Liver (tissue), 7 donors: ENCODE measurements at regions not wholly inside any gene's neighbourhood (a gene's known extent, or its start where the extent isn't known, plus 50 kb on each side); places are given as distances from the start of the nearest gene placed in this dataset.

Experiments
- DNase-seq: peaks from one replicate; pipeline ENCODE4 v3.0.0-alpha.2; 2017; ENCODE audit warnings: low spot score
- H3K27ac ChIP-seq, 2 donors: one replicate each; pipeline ENCODE4 v1.7.0; 2013; ENCODE audit warnings: inconsistent platforms in 2 of 2, low read length in 2 of 2, control low read depth in 1 of 2, low read depth in 1 of 2, mild to moderate bottlenecking in 1 of 2
- H3K27me3 ChIP-seq, 4 donors: one replicate each; pipeline versions ENCODE4 v1.6.1 to v1.7.0; 2013; ENCODE audit warnings: low read length in 3 of 4, inconsistent platforms in 1 of 4, mild to moderate bottlenecking in 1 of 4, moderate library complexity in 1 of 4; ENCODE audit not compliant: control insufficient read depth in 4 of 4, insufficient read depth in 4 of 4
- H3K36me3 ChIP-seq, 4 donors: one replicate each; pipeline versions ENCODE4 v1.6.1 to v1.7.0; 2013; ENCODE audit warnings: low read length in 3 of 4, mild to moderate bottlenecking in 3 of 4, low read depth in 1 of 4, moderate library complexity in 1 of 4; ENCODE audit not compliant: control insufficient read depth in 4 of 4, insufficient read depth in 3 of 4
- H3K4me1 ChIP-seq, 4 donors: one replicate each; pipeline versions ENCODE4 v1.6.1 to v1.7.0; 2013; ENCODE audit warnings: low read length in 3 of 4, mild to moderate bottlenecking in 3 of 4, moderate library complexity in 1 of 4; ENCODE audit not compliant: control insufficient read depth in 4 of 4, insufficient read depth in 4 of 4
- H3K4me3 ChIP-seq, 3 donors: one replicate each; pipeline versions ENCODE4 v1.6.1 to v1.7.0; 2013; ENCODE audit warnings: low read length in 3 of 3, control low read depth in 1 of 3, low read depth in 1 of 3, mild to moderate bottlenecking in 1 of 3
- H3K9ac ChIP-seq, 2 donors: one replicate each; pipeline ENCODE4 v1.7.0; 2013; ENCODE audit warnings: low read length in 2 of 2, mild to moderate bottlenecking in 2 of 2, moderate library complexity in 2 of 2, control low read depth in 1 of 2, low read depth in 1 of 2
- H3K9me3 ChIP-seq, 4 donors: one replicate each; pipeline versions ENCODE4 v1.6.1 to v1.7.0; 2013; ENCODE audit warnings: low read length in 3 of 4; ENCODE audit not compliant: control insufficient read depth in 4 of 4
- EGR1 ChIP-seq, 2 donors: IDR thresholded peaks; 2 replicates each; pipeline ENCODE4 v1.6.1; 2016 to 2018; ENCODE audit warnings: antibody characterized with exemption in 2 of 2, low read depth in 2 of 2
- FOXA1 ChIP-seq: IDR thresholded peaks from 2 replicates; pipeline ENCODE4 v1.6.1; 2016; ENCODE audit warnings: antibody characterized with exemption
- GABPA ChIP-seq, 2 donors: IDR thresholded peaks in 1 of 2; conservative IDR thresholded peaks in 1 of 2; 2 replicates each; pipeline ENCODE4 v1.6.1; 2016; ENCODE audit warnings: antibody characterized with exemption in 2 of 2, mild to moderate bottlenecking in 1 of 2, moderate library complexity in 1 of 2
- HNF4A ChIP-seq, 2 donors: conservative IDR thresholded peaks; 2 replicates each; pipeline ENCODE4 v1.6.1; 2016; ENCODE audit warnings: antibody characterized with exemption in 2 of 2, mild to moderate bottlenecking in 2 of 2
- HNF4G ChIP-seq: IDR thresholded peaks from 2 replicates; pipeline ENCODE4 v1.6.1; 2016; ENCODE audit warnings: antibody characterized with exemption
- NR2F2 ChIP-seq: IDR thresholded peaks from 2 replicates; pipeline ENCODE4 v1.6.1; 2016; ENCODE audit warnings: antibody characterized with exemption
- RAD21 ChIP-seq, 2 donors: IDR thresholded peaks; 2 replicates each; pipeline ENCODE4 v1.6.1; 2016; ENCODE audit warnings: antibody characterized with exemption in 2 of 2, mild to moderate bottlenecking in 2 of 2
- RXRA ChIP-seq, 2 donors: IDR thresholded peaks; 2 replicates each; pipeline ENCODE4 v1.6.1; 2017 to 2018; ENCODE audit warnings: antibody characterized with exemption in 2 of 2, mild to moderate bottlenecking in 1 of 2
- SP1 ChIP-seq: IDR thresholded peaks from 2 replicates; pipeline ENCODE4 v1.6.1; 2018; ENCODE audit warnings: antibody characterized with exemption, mild to moderate bottlenecking
- TAF1 ChIP-seq: conservative IDR thresholded peaks from 2 replicates; pipeline ENCODE4 v1.6.1; 2016; ENCODE audit warnings: antibody characterized with exemption, mild to moderate bottlenecking
- YY1 ChIP-seq: IDR thresholded peaks from 2 replicates; pipeline ENCODE4 v1.6.1; 2016; ENCODE audit warnings: antibody characterized with exemption, mild to moderate bottlenecking
- WGBS: extraction: QIAGEN DNeasy Blood & Tissue Kit; methylation state at CpG from one replicate; pipeline ENCODE4 v1.1.7; 2013; 5-methylcytosine and 5-hydroxymethylcytosine counted together
- TF ChIP-seq, protein P1 (sequence below): IDR thresholded peaks from 2 replicates; pipeline ENCODE4 v1.6.1; 2016; ENCODE audit warnings: antibody characterized with exemption
- TF ChIP-seq, protein P2 (sequence below): IDR thresholded peaks from 2 replicates; pipeline ENCODE4 v1.6.1; 2016; ENCODE audit warnings: antibody characterized with exemption
- donor health status: healthy.
- donor health status: healthy.
- donor health status: healthy.
- donor health status: healthy.

- H3K9ac ChIP-seq: no peak overlapping the region
- no peaks in the 10 kb centered on the region for H3K4me1 ChIP-seq
- no peak for DNase-seq
- 95% methylated on average over 5 of the region's 5 CpGs for whole genome bisulfite sequencing
- TF ChIP-seq EGR1 (IDR thresholded peaks at IDR 0.05; ENCODE audit: low read depth in 2 of 2): no peak
- TF ChIP-seq, protein P1, sequence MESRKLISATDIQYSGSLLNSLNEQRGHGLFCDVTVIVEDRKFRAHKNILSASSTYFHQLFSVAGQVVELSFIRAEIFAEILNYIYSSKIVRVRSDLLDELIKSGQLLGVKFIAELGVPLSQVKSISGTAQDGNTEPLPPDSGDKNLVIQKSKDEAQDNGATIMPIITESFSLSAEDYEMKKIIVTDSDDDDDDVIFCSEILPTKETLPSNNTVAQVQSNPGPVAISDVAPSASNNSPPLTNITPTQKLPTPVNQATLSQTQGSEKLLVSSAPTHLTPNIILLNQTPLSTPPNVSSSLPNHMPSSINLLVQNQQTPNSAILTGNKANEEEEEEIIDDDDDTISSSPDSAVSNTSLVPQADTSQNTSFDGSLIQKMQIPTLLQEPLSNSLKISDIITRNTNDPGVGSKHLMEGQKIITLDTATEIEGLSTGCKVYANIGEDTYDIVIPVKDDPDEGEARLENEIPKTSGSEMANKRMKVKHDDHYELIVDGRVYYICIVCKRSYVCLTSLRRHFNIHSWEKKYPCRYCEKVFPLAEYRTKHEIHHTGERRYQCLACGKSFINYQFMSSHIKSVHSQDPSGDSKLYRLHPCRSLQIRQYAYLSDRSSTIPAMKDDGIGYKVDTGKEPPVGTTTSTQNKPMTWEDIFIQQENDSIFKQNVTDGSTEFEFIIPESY: no peak
- no peak for TF ChIP-seq RXRA (IDR thresholded peaks at IDR 0.05)
- TF ChIP-seq, protein P2, sequence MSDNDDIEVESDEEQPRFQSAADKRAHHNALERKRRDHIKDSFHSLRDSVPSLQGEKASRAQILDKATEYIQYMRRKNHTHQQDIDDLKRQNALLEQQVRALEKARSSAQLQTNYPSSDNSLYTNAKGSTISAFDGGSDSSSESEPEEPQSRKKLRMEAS: no peak
- TF ChIP-seq NR2F2: no peak
- TF ChIP-seq YY1: no peak
- TF ChIP-seq SP1: no peak
- TF ChIP-seq TAF1: no peak
- no peak overlapping the region for H3K4me3 ChIP-seq
- H3K36me3 ChIP-seq: no peaks in the 10 kb centered on the region
- H3K27me3 ChIP-seq: no peaks in the 10 kb centered on the region
- H3K9me3 ChIP-seq: no peaks in the 10 kb centered on the region
- no peak overlapping the region for H3K27ac ChIP-seq
Measured at GRCh38 chr20:2228926-2229325, 66.9 kb upstream of the TGM3 start.

GRCh38 chr20:2230726-2231488 is 64.9 kb upstream of the TGM3 start:
- TF ChIP-seq FOXA1 (no peak), RAD21 (IDR thresholded peaks at IDR 0.05) (no peak)
- 88% methylated on average over 8 of the region's 8 CpGs for WGBS
- Histone ChIP-seq H3K4me3 (no peak overlapping the region), H3K4me1 (no peaks in the 10 kb centered on the region), H3K27ac (no peak overlapping the region), H3K9ac (no peak overlapping the region), H3K9me3 (no peaks in the 10 kb centered on the region), H3K27me3 (no peaks in the 10 kb centered on the region), H3K36me3 (no peaks in the 10 kb centered on the region)
- no peak for DNase-seq

GRCh38 chr20:2231701-2232100 is 64.1 kb upstream of the TGM3 start:
- 97% methylated on average over 7 of the region's 7 CpGs for WGBS
- Histone ChIP-seq H3K9ac (no peak overlapping the region), H3K4me1 (peaks cover 0 to 4% (median 3%) of the 10 kb centered on the region in 4 donors), H3K27ac (no peak overlapping the region), H3K4me3 (no peak overlapping the region), H3K27me3 (no peaks in the 10 kb centered on the region), H3K36me3 (no peaks in the 10 kb centered on the region), H3K9me3 (no peaks in the 10 kb centered on the region)
- DNase-seq: no peak
- TF ChIP-seq RAD21 (IDR thresholded peaks at IDR 0.05) (no peak), HNF4A (conservative IDR thresholded peaks at IDR 0.05) (no peak), FOXA1 (no peak), TAF1 (no peak), GABPA (IDR thresholded peaks at IDR 0.05 in 1 of 2, conservative IDR thresholded peaks at IDR 0.05 in 1 of 2) (no peak), HNF4G (no peak), EGR1 (IDR thresholded peaks at IDR 0.05; ENCODE audit: low read depth in 2 of 2) (no peak)
- TF ChIP-seq, protein P2: no peak
